Testis (tissue), 2 donors: ENCODE measurements at regions not wholly inside any gene's neighbourhood (a gene's known extent, or its start where the extent isn't known, plus 50 kb on each side); places are given as distances from the start of the nearest gene placed in this dataset.

Experiments
- CTCF ChIP-seq, 3 experiments: fragments of 450-650 bp in 2 of 3; fragments of 200-600 bp in 1 of 3; sonication (generic) in 1 of 3; IDR thresholded peaks; one replicate each; pipeline ENCODE4 v1.5.1; 2016 to 2019; ENCODE audit warnings: antibody characterized with exemption in 3 of 3, mild to moderate bottlenecking in 2 of 3, moderate library complexity in 1 of 3
- POLR2A ChIP-seq: fragments of 450-650 bp; IDR thresholded peaks from one replicate; pipeline ENCODE4 v1.6.1; 2017; ENCODE audit warnings: antibody characterized with exemption, mild to moderate bottlenecking, moderate library complexity

GRCh38 chr11:90890347-90890746 lies 667.5 kb upstream of the CHORDC1 start:
- no peak for TF ChIP-seq CTCF (IDR thresholded peaks at IDR 0.05)
- no peak for TF ChIP-seq POLR2A
